ENCODE measurements at regions not wholly inside any gene's neighbourhood (a gene's known extent, or its start where the extent isn't known, plus 50 kb on each side); places are given as distances from the start of the nearest gene placed in this dataset.

DNA sequence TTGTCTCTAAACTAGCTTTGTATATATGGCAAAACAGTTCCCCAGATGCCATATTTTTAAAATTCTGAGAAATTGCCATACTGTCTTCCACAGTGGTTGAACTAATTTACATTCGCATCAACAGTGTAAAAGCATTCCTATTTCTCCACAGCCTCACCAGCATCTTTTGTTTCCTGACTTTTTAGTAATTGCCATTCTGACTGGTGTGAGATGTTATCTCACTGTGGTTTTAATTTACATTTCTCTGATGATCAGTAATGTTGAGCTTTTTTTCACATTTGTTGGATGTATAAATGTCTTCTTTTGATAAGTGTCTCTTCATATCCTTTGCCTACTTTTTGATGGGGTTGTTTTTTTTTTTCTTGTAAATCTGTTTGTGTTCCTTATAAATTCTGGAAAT is 1222.7 kb upstream of the CITED2 start:
- TF ChIP-seq, protein P1, sequence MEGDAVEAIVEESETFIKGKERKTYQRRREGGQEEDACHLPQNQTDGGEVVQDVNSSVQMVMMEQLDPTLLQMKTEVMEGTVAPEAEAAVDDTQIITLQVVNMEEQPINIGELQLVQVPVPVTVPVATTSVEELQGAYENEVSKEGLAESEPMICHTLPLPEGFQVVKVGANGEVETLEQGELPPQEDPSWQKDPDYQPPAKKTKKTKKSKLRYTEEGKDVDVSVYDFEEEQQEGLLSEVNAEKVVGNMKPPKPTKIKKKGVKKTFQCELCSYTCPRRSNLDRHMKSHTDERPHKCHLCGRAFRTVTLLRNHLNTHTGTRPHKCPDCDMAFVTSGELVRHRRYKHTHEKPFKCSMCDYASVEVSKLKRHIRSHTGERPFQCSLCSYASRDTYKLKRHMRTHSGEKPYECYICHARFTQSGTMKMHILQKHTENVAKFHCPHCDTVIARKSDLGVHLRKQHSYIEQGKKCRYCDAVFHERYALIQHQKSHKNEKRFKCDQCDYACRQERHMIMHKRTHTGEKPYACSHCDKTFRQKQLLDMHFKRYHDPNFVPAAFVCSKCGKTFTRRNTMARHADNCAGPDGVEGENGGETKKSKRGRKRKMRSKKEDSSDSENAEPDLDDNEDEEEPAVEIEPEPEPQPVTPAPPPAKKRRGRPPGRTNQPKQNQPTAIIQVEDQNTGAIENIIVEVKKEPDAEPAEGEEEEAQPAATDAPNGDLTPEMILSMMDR (conservative IDR thresholded peaks at IDR 0.05; ENCODE audit: low read depth, low read length): no peak
- intact Hi-C loops (cut with micrococcal nuclease; ENCODE audit: unreplicated experiment): no loop called here
- BruUV-seq (replicated peaks): no TSS peak
- H3K27ac ChIP-seq (ENCODE audit: low read depth, low read length, poor library complexity, severe bottlenecking): no peak overlapping the region
- POLR2A ChIA-PET (ENCODE audit: low non-redundant PET): no interaction called here
- no peaks in the 10 kb centered on the region for H3K27me3 ChIP-seq (replicated peaks; ENCODE audit: insufficient read depth, low read depth, low read length, poor library complexity)
- peak; percentile 14 for DNase-seq (ENCODE audit: low spot score)
- H3K36me3 ChIP-seq (ENCODE audit: insufficient read depth, low read length, poor library complexity, severe bottlenecking): no peaks in the 10 kb centered on the region
- no peaks in the 10 kb centered on the region for H3K4me1 ChIP-seq (ENCODE audit: insufficient read depth, low read length, poor library complexity, severe bottlenecking)
- CTCF ChIA-PET: interaction anchor here (0.7 kb wide), 1 partner anchor 1078 kb away, joined by 4 read pairs; no protein-coding TSS in a partner anchor
- H3K4me3 ChIP-seq (ENCODE audit: low read depth, low read length, poor library complexity, severe bottlenecking): no peak overlapping the region
- peaks cover 7% of the 10 kb centered on the region for H3K9me3 ChIP-seq (ENCODE audit: low read depth, low read length, poor library complexity, severe bottlenecking)

DNA sequence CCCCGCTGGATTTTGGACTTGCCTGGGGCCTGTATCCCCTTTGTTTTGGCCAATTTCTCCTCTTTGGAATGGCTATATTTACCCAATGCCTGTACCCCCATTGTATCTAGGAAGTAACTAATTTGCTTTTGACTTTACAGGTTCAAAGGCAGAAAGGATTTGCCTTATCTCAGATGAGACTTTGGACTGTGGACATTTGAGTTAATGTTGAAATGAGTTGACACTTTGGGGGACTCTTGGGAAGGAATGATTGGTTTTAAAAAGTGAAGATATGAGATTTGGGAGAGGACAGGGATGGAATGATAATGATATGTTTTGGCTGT is 1220.3 kb upstream of the CITED2 start:
- no TSS peak for BruUV-seq (replicated peaks)
- H3K4me1 ChIP-seq (ENCODE audit: insufficient read depth, low read length, poor library complexity, severe bottlenecking): no peaks in the 10 kb centered on the region
- intact Hi-C loops (cut with micrococcal nuclease; ENCODE audit: unreplicated experiment): no loop called here
- POLR2A ChIA-PET (ENCODE audit: low non-redundant PET): no interaction called here
- DNase-seq (ENCODE audit: low spot score): no peak
- no peaks in the 10 kb centered on the region for H3K27me3 ChIP-seq (replicated peaks; ENCODE audit: insufficient read depth, low read depth, low read length, poor library complexity)
- TF ChIP-seq EZH2 (IDR thresholded peaks at IDR 0.05; ENCODE audit: borderline replicate concordance, low read depth, low read length, poor library complexity, severe bottlenecking): no peak
- H3K9me3 ChIP-seq (ENCODE audit: low read depth, low read length, poor library complexity, severe bottlenecking): peaks cover 7% of the 10 kb centered on the region
- H3K36me3 ChIP-seq (ENCODE audit: insufficient read depth, low read length, poor library complexity, severe bottlenecking): no peaks in the 10 kb centered on the region
- CTCF ChIA-PET: no interaction called here
- H3K4me3 ChIP-seq (ENCODE audit: low read depth, low read length, poor library complexity, severe bottlenecking): no peak overlapping the region
- H3K27ac ChIP-seq (ENCODE audit: low read depth, low read length, poor library complexity, severe bottlenecking): no peak overlapping the region

DNA sequence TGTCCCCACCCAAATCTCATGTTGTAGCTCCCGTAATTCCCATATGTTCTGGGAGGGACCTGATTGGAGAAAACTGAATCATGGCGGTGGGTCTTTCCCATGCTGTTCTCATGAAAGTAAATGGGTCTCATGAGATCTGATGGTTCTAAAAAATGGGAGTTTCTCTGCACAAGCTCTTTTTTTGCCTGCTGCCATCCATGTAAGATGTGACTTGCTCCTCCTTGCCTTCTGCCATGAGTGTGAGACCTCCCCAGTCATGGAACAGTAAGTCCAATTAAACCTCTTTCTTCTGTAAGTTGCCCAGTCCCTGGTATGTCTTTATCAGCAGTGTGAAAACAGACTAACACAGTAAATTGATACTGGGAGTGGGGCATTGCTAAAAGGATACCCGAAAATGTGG is 1218.4 kb upstream of the CITED2 start:
- POLR2A ChIA-PET (ENCODE audit: low non-redundant PET): no interaction called here
- no peak overlapping the region for H3K27ac ChIP-seq (ENCODE audit: low read depth, low read length, poor library complexity, severe bottlenecking)
- no TSS peak for BruUV-seq (replicated peaks)
- no peaks in the 10 kb centered on the region for H3K36me3 ChIP-seq (ENCODE audit: insufficient read depth, low read length, poor library complexity, severe bottlenecking)
- TF ChIP-seq, protein P1 (conservative IDR thresholded peaks at IDR 0.05; ENCODE audit: low read depth, low read length): no peak
- TF ChIP-seq EZH2 (IDR thresholded peaks at IDR 0.05; ENCODE audit: borderline replicate concordance, low read depth, low read length, poor library complexity, severe bottlenecking): no peak
- H3K9me3 ChIP-seq (ENCODE audit: low read depth, low read length, poor library complexity, severe bottlenecking): peaks cover 7% of the 10 kb centered on the region
- CTCF ChIA-PET: no interaction called here
- H3K27me3 ChIP-seq (replicated peaks; ENCODE audit: insufficient read depth, low read depth, low read length, poor library complexity): no peaks in the 10 kb centered on the region
- no peak overlapping the region for H3K4me3 ChIP-seq (ENCODE audit: low read depth, low read length, poor library complexity, severe bottlenecking)
- intact Hi-C loops (cut with micrococcal nuclease; ENCODE audit: unreplicated experiment): no loop called here
- no peak for DNase-seq (ENCODE audit: low spot score)
- no peaks in the 10 kb centered on the region for H3K4me1 ChIP-seq (ENCODE audit: insufficient read depth, low read length, poor library complexity, severe bottlenecking)

- CTCF ChIA-PET: no interaction called here
- POLR2A ChIA-PET (ENCODE audit: low non-redundant PET): no interaction called here
- intact Hi-C loops (cut with micrococcal nuclease; ENCODE audit: unreplicated experiment): no loop called here
Observed at GRCh38 chr6:140590641-140591040, 1216.2 kb upstream of the CITED2 start.

More at GRCh38 chr6:140590641-140591040, 1216.2 kb upstream of the CITED2 start:
- BruUV-seq (replicated peaks): no TSS peak
- Histone ChIP-seq H3K36me3 (ENCODE audit: insufficient read depth, low read length, poor library complexity, severe bottlenecking) (no peaks in the 10 kb centered on the region), H3K27ac (ENCODE audit: low read depth, low read length, poor library complexity, severe bottlenecking) (no peak overlapping the region), H3K9me3 (ENCODE audit: low read depth, low read length, poor library complexity, severe bottlenecking) (peaks cover 7% of the 10 kb centered on the region), H3K4me1 (ENCODE audit: insufficient read depth, low read length, poor library complexity, severe bottlenecking) (no peaks in the 10 kb centered on the region), H3K4me3 (ENCODE audit: low read depth, low read length, poor library complexity, severe bottlenecking) (no peak overlapping the region), H3K27me3 (replicated peaks; ENCODE audit: insufficient read depth, low read depth, low read length, poor library complexity) (no peaks in the 10 kb centered on the region)
- TF ChIP-seq, protein P1 (conservative IDR thresholded peaks at IDR 0.05; ENCODE audit: low read depth, low read length): no peak
- no peak for DNase-seq (ENCODE audit: low spot score)

Data from A673 (cell line).